Cardiac muscle cell (in vitro differentiated cells and primary cell): ENCODE measurements at regions not wholly inside any gene's neighbourhood (a gene's known extent, or its start where the extent isn't known, plus 50 kb on each side); places are given as distances from the start of the nearest gene placed in this dataset.

Experiments
- DNase-seq, 2 donors: peaks; one replicate each; pipeline versions ENCODE4 v3.0.0 to v3.0.0-alpha.2; 2010 to 2017; ENCODE audit warnings: low read depth in 1 of 2, low spot score in 1 of 2
- H3K27ac ChIP-seq: fragments of 200-600 bp; sonication (generic); 2 replicates; pipeline ENCODE4 v1.5.1; 2016
- H3K27me3 ChIP-seq: fragments of 200-600 bp; sonication (generic); 2 replicates; pipeline ENCODE4 v1.6.0; 2016; ENCODE audit warnings: control low read depth
- H3K36me3 ChIP-seq: fragments of 200-600 bp; sonication (generic); 2 replicates; pipeline ENCODE4 v1.5.1; 2016; ENCODE audit warnings: control low read depth
- H3K4me1 ChIP-seq: fragments of 200-600 bp; sonication (generic); 2 replicates; pipeline ENCODE4 v1.8.1; 2017; ENCODE audit warnings: low read depth, mild to moderate bottlenecking, mixed run types
- H3K4me3 ChIP-seq: fragments of 200-600 bp; sonication (generic); 2 replicates; pipeline ENCODE4 v1.5.1; 2016; ENCODE audit warnings: mild to moderate bottlenecking
- H3K9me3 ChIP-seq: fragments of 200-600 bp; sonication (generic); 2 replicates; pipeline ENCODE4 v1.5.1; 2017; ENCODE audit warnings: low read depth, mild to moderate bottlenecking, control low read depth
- TF ChIP-seq, protein P1 (sequence below): IDR thresholded peaks from 2 replicates; pipeline ENCODE4 v1.5.1; 2012; ENCODE audit warnings: low read depth, mild to moderate bottlenecking, low read length

DNA sequence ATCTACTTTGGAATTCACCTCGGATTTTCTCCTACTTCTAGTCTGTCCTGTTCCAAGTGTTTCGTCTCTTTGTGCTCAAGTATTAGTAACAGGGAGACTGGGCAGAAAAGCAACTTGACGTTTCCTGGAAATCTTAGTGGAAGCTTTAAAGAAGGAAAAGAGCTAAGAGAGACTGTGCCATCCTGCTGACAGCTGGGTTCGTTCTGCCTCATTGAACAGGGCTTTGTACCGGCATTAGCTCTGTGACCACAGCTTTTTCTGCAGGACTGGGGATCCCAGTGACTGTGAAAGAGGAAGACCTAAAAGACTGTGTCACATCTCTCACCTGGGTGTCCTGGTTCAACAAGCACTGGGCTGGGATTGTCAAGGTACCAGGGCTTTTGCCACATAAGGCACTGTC, 70.8 kb upstream of the CDCA7L start:
- Histone ChIP-seq H3K27me3 (no peaks in the 10 kb centered on the region), H3K27ac (no peak overlapping the region), H3K4me3 (no peak overlapping the region), H3K9me3 (no peaks in the 10 kb centered on the region), H3K36me3 (no peaks in the 10 kb centered on the region), H3K4me1 (no peaks in the 10 kb centered on the region)
- TF ChIP-seq, protein P1, sequence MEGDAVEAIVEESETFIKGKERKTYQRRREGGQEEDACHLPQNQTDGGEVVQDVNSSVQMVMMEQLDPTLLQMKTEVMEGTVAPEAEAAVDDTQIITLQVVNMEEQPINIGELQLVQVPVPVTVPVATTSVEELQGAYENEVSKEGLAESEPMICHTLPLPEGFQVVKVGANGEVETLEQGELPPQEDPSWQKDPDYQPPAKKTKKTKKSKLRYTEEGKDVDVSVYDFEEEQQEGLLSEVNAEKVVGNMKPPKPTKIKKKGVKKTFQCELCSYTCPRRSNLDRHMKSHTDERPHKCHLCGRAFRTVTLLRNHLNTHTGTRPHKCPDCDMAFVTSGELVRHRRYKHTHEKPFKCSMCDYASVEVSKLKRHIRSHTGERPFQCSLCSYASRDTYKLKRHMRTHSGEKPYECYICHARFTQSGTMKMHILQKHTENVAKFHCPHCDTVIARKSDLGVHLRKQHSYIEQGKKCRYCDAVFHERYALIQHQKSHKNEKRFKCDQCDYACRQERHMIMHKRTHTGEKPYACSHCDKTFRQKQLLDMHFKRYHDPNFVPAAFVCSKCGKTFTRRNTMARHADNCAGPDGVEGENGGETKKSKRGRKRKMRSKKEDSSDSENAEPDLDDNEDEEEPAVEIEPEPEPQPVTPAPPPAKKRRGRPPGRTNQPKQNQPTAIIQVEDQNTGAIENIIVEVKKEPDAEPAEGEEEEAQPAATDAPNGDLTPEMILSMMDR = no peak
- DNase-seq = no peak

DNA sequence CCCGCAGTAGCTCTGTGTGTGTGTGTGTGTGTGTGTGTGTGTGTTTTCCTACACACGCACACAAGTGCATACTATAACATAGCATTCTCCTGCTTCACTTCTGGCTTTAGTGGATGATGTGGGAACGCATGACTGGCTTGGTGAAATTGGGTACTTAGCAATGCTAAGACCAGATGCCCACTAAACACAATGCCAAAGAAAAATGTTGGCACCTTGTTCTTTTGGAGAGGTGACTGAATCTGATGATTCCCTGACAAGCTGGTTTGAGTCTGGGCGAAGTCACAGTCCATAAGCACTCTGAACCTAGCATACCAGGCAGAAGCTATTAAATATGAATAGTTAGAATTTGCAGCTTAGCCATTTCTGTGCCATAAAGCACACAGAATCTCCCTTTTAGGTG, 68.0 kb upstream of the CDCA7L start:
- no peak for DNase-seq
- H3K4me3 ChIP-seq = no peak overlapping the region
- TF ChIP-seq, protein P1 = no peak
- H3K27ac ChIP-seq = no peak overlapping the region
- H3K36me3 ChIP-seq = no peaks in the 10 kb centered on the region
- no peaks in the 10 kb centered on the region for H3K9me3 ChIP-seq
- H3K4me1 ChIP-seq = no peaks in the 10 kb centered on the region
- H3K27me3 ChIP-seq = peaks cover 10% of the 10 kb centered on the region

DNA sequence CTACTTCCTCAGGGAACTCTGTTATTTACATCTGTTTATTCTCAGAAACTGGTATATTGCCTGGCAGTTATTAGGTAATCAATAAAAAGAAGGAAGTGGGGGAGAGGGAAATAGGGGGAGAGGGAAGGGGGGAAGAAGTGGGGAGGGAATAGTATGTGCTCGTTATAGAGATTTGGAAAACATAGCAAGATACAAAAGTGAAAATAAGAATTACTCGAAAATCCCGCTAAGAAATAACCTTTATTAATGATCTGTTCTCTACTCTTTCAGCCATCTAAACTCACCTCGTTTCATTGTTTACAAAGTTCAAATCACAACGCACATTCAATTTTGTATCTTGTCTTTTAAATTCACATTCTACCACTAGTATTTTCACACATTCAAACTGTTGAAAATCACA, 63.0 kb upstream of the CDCA7L start:
- no peak for DNase-seq
- H3K4me3 ChIP-seq = no peak overlapping the region
- H3K36me3 ChIP-seq = no peaks in the 10 kb centered on the region
- peaks cover 20% of the 10 kb centered on the region for H3K27me3 ChIP-seq
- no peak overlapping the region for H3K27ac ChIP-seq
- no peaks in the 10 kb centered on the region for H3K9me3 ChIP-seq
- TF ChIP-seq, protein P1 = no peak
- H3K4me1 ChIP-seq = no peaks in the 10 kb centered on the region

DNA sequence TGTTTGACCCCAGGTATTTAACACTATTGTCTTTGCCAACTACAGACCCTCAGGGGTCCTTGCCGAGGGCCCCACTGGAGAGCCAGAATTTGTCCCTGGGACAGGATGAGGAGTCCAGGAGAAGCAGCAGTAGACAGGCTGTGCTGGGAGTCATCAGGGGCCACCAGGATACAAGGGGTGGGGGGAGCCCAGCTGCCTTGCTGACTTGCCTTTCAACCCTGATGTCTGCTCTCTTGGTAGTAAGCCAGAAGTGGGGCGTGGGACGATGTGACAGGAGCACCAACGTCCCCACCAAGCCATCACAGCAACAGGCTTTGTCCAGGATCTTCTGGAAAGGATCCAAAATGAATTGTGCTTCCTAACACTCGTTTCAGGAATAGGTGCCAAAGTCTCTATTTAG, 62.4 kb upstream of the CDCA7L start:
- Histone ChIP-seq H3K4me1 (no peaks in the 10 kb centered on the region), H3K27ac (no peak overlapping the region), H3K9me3 (no peaks in the 10 kb centered on the region), H3K27me3 (peaks cover 24% of the 10 kb centered on the region), H3K36me3 (no peaks in the 10 kb centered on the region), H3K4me3 (no peak overlapping the region)
- TF ChIP-seq, protein P1 = no peak
- DNase-seq = no peak

DNA sequence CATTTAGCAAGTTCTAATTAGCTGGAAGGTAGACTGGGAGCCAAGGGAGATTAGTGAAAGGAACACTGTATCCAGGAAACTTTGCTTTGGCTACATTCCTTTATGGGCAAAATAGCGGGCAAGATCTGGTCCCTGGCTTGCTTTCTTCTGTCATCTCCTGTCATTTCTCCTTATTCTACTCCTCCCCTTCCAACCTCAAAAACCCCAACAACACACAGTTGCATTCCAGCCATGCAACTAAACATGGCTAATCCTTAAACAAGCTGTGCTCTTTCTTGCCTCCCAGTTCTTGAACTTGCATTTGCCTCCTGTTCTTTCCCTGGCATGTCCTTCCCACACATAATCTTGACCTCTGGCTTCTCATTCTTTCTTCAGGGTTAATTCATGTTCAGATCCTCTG, 59.5 kb upstream of the CDCA7L start:
- H3K36me3 ChIP-seq = no peaks in the 10 kb centered on the region
- H3K27ac ChIP-seq = no peak overlapping the region
- H3K4me3 ChIP-seq = no peak overlapping the region
- no peak for DNase-seq
- no peaks in the 10 kb centered on the region for H3K9me3 ChIP-seq
- H3K4me1 ChIP-seq = no peaks in the 10 kb centered on the region
- TF ChIP-seq, protein P1 = no peak
- peaks cover 29% of the 10 kb centered on the region for H3K27me3 ChIP-seq

DNA sequence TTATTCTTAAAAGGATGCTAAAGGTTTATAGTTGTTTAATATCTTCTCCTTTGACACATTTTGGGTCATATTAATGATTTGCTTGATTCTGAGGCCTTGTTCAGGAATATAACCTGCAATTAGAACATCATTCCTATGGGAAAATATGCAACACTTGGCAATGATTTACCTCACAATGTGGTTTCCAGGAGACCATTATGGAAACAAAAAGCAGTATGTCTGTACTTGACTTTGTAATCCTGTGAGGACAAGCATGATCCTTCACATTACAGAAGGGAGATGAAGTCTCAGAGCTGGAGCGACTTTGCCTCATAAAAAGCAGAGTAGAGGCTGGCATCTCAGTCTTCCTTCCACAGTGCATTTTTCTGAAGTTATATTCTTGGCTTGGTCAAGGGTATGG, 57.0 kb upstream of the CDCA7L start:
- H3K4me3 ChIP-seq = no peak overlapping the region
- no peaks in the 10 kb centered on the region for H3K4me1 ChIP-seq
- peaks cover 22% of the 10 kb centered on the region for H3K27me3 ChIP-seq
- H3K27ac ChIP-seq = no peak overlapping the region
- TF ChIP-seq, protein P1 = no peak
- no peaks in the 10 kb centered on the region for H3K36me3 ChIP-seq
- DNase-seq = no peak
- no peaks in the 10 kb centered on the region for H3K9me3 ChIP-seq
